Panc1 (cell line): ENCODE measurements at regions not wholly inside any gene's neighbourhood (a gene's known extent, or its start where the extent isn't known, plus 50 kb on each side); places are given as distances from the start of the nearest gene placed in this dataset.

Experiments
- CTCF ChIP-seq: fragments of 450-650 bp; IDR thresholded peaks from 2 replicates; pipeline ENCODE4 v1.5.1; 2017; ENCODE audit warnings: mild to moderate bottlenecking
- REST ChIP-seq, 2 experiments: IDR thresholded peaks; 2 replicates each; pipeline ENCODE4 v1.6.1; 2011 to 2012; ENCODE audit warnings: low read depth in 2 of 2, control low read depth in 1 of 2, low read length in 1 of 2, mild to moderate bottlenecking in 1 of 2, moderate library complexity in 1 of 2; ENCODE audit not compliant: insufficient read depth in 1 of 2
- SIN3A ChIP-seq: IDR thresholded peaks from 2 replicates; pipeline ENCODE4 v1.6.1; 2012; ENCODE audit warnings: low read depth, mild to moderate bottlenecking, low read length, moderate library complexity, borderline replicate concordance; ENCODE audit not compliant: insufficient read depth

- no peak for TF ChIP-seq CTCF
- no peak for TF ChIP-seq REST (IDR thresholded peaks at IDR 0.05; ENCODE audit: insufficient read depth in 1 of 2, low read depth in 2 of 2, low read length in 1 of 2)
- no peak for TF ChIP-seq SIN3A
Measured at GRCh38 chr19:23482829-23483228, 87.6 kb upstream of the ZNF91 start.
